ENCODE measurements at regions not wholly inside any gene's neighbourhood (a gene's known extent, or its start where the extent isn't known, plus 50 kb on each side); places are given as distances from the start of the nearest gene placed in this dataset.
"Not testable (repeated sequence)": the region's sequence is repeated elsewhere in the genome, so short reads cannot be mapped to it uniquely, and the experiment has no call there.

GRCh38 chr16:47833771-47834170 lies 322.0 kb downstream of the ABCC12 start:
- intact Hi-C loops (cut with DNase I) = no loop called here
- no peak for DNase-seq (ENCODE audit: low spot score)

DNA sequence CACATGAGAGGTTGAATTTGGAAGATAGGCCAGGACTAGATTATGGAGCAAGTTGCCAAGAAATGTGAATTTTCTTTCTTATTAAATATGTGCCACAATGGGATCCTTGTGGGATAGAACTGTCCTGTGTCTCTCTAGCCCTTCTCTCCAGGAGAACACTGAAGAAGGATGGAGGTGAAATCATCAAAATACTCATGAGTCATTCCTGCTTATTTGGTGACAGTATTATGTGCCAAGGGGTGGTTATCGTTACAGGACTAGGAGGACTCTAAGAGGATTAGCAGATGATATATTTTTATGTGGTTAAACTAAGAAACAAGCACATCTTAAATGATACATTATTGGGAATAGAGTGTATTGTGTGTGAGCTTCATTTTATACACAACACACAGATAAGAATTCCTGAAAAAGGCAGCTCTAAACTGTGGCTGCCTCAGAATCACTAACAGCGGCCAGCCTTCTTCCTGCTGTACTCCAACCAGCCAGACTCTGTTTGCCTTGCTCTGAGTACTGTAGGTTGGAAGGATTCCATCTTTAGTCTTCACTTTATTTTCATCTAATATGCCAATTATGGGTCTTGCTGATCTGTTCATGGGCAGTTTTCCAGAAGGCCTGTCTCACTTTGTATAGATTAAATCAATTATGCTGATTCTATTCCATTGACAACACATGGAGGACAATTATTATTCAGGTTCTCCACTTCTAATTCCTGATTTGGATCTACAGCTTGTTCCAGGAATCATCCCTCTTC lies 325.8 kb downstream of the ABCC12 start:
- intact Hi-C loops (cut with DNase I) = no loop called here
- DNase-seq (ENCODE audit: low spot score) = no peak

- DNase-seq (ENCODE audit: low spot score) = no peak
- intact Hi-C loops (cut with DNase I) = no loop called here
Observed at GRCh38 chr16:47826070-47826469, 329.7 kb downstream of the ABCC12 start.

DNA sequence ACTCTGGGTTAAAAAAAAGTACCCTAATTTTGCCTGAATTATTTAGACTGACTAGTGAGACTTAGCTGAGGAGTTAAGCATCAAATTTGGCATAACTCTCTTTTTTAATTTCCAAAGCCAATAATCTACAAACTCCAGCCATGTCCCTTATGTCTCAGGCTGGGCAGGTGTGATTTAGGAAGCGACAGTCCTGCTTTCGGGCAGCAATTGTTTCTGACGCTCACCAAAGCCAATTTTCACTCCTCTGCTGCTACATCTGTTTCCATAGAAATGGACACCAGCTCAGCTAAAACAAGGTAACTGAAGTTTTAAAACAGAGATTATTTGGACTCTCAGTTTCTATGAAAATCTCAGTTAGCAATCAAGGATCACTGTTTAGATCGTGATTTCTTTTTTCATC lies 338.7 kb downstream of the ABCC12 start:
- no peak for DNase-seq (ENCODE audit: low spot score)
- intact Hi-C loops (cut with DNase I) = no loop called here

DNA sequence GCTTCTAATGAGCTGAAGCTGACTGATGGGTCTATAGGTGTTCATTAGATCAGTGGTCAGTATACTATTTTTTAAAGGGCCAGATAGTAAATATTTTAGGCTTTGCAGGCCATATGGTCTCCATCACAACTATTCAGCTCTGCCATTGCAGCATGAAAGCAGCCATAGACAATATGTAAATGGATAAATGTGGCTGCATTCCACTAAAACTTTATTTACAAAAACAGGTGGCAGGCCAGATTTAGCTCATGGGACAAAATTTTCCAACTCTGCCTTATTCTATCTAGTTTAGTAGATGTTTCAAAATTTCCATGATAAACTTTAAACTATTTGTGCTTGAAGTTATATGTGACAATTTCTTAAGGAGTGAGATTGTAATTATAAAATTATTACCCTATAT lies 339.3 kb downstream of the ABCC12 start:
- intact Hi-C loops (cut with DNase I) = no loop called here
- no peak for DNase-seq (ENCODE audit: low spot score)

DNA sequence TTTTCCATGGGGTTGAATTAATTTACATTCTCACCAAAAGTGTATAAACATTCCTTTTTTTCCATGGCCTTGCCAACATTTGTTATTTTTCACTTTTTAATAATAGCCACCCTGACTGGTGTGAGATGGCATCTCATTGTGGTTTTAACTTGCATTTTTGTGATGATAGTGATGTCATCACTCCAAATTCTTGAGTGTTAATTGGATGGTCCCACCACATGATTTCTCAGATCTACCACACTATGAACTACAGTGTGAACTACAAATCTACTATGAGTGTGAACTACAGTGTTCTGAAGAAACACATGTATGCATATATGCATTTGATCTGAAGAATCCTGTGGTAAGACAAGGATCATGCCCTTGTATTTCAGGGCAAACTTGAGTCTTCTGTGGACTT lies 340.1 kb downstream of the ABCC12 start:
- DNase-seq (ENCODE audit: low spot score) = no peak
- intact Hi-C loops (cut with DNase I) = no loop called here

GRCh38 chr16:47811758-47812157 lies 344.0 kb downstream of the ABCC12 start:
- DNase-seq (ENCODE audit: low spot score); intact Hi-C loops (cut with DNase I): not testable (repeated sequence)

GRCh38 chr16:47806309-47806847 lies 345.2 kb downstream of the PHKB start:
- intact Hi-C loops (cut with DNase I) = no loop called here
- no peak for DNase-seq (ENCODE audit: low spot score)

DNA sequence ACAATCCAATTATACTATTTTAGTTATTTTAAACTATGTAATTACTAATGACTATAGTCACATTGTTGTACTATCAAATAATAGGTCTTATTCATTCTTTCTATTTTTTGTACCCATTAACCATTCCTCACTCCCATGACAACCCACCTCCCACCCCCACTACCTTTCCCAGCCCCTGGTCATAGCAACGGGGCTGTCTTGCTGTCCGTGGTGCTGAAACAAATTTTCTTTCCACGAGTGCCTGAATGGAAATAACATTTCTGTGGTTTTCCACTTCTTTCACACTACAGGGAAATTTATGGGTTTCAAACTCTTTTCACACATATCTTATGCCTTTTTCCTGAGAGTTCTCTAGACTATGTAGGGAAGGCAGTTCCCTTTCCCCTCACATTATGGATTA lies 326.6 kb downstream of the PHKB start:
- intact Hi-C loops (cut with DNase I) = no loop called here
- DNase-seq (ENCODE audit: low spot score) = no peak

DNA sequence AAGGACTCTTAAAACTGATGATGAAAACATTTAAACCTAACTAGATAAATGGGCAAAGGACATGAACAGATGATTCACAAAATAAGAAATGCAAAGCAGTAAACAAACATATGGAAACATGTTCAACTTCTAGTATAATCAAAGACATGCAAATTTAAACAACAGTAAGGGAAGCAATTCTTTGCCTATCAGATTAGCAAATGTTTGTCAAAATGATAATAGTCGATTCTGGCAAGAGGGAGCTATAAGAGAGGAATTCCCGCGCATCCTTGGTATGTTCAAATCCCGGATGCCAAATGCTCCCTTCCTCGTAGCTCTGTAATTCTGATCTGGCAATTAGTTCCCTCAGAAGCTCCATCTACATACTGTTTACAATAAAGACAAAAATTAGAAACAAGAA lies 320.5 kb downstream of the PHKB start:
- intact Hi-C loops (cut with DNase I) = no loop called here
- no peak for DNase-seq (ENCODE audit: low spot score)

GRCh38 chr16:47780213-47780875 lies 319.2 kb downstream of the PHKB start:
- DNase-seq (ENCODE audit: low spot score) = no peak
- intact Hi-C loops (cut with DNase I) = no loop called here

DNA sequence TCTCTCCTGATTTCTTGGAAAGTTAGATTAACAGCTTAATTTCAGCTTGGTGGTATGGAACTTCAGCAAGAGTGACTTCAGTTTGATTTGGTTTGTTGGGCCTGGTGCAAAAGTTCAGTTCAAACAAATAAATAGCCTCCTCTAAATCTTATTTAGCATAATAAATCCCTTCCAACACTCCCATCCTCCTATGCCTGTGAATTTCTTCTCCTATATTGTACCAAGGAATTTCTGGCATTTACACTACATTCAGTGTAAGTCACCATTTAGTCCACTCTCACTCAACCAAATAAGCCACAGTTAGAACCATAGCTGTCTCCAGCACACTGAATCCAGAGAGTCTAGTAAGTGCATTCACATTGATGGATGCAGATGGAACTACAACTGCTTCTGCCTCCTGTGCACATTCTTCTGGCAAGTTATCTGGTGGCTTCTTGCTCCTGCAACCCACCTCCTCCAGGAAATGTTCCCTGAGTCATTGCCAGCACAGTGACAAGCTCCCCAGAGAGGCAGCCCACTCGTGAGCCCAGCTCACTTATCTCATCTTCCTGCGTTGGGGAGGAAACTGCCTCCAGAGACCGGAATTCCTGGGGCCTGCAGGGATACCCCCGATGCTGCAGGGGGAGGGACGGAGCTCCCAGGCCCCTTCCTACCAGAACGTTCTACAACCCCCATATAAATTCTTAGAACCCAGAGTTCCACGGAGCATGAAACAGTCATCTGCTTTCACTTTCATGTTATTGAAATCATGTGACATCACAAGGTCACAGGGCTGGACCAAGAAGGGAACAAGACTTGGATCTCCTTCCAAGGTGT lies 318.3 kb downstream of the PHKB start:
- intact Hi-C loops (cut with DNase I) = no loop called here
- DNase-seq (ENCODE audit: low spot score) = no peak

GRCh38 chr16:47778106-47778801 lies 317.1 kb downstream of the PHKB start:
- intact Hi-C loops (cut with DNase I) = no loop called here
- no peak for DNase-seq (ENCODE audit: low spot score)

- no peak for DNase-seq (ENCODE audit: low spot score)
- intact Hi-C loops (cut with DNase I) = no loop called here
Observed at GRCh38 chr16:47777220-47777619, 316.1 kb downstream of the PHKB start.

DNA sequence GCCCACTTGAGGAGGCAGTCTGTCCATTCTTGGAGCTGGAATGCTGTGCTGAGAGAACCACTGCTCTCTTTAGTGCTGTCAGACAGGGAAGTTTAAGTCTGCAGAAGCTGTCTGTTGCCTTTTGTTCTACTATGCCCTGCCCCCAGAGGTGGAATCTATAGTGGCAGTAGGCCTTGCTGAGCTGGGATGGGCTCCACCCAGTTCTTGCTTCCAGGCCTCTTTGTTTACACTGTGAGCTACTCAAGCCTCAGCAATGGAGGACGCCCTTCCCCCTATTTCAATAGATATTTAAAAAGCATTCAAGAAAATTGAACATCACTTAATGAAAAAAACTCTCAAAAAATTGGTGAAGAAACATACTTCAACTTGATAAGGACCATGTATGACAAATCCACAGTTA lies 313.5 kb downstream of the PHKB start:
- intact Hi-C loops (cut with DNase I) = no loop called here
- DNase-seq (ENCODE audit: low spot score) = no peak

- DNase-seq (ENCODE audit: low spot score) = no peak
- intact Hi-C loops (cut with DNase I) = no loop called here
Observed at GRCh38 chr16:47753659-47754058, 292.5 kb downstream of the PHKB start.

Data from posterior vena cava (tissue), 2 donors.